HL-60 (cell line): ENCODE measurements at regions not wholly inside any gene's neighbourhood (a gene's known extent, or its start where the extent isn't known, plus 50 kb on each side); places are given as distances from the start of the nearest gene placed in this dataset.

Source experiments
- DNase-seq, 2 experiments: peaks; one replicate each; pipeline ENCODE4 v3.0.0-alpha.2; 2010 to 2020; ENCODE audit warnings: low read depth in 1 of 2, low spot score in 1 of 2
- H3K27ac ChIP-seq: fragments of 250-450 bp; sonication (Bioruptor Pico); replicated peaks from 2 replicates; pipeline ENCODE4 v1.5.1; 2020; ENCODE audit warnings: mild to moderate bottlenecking, moderate library complexity
- H3K27me3 ChIP-seq: fragments of 250-450 bp; sonication (Bioruptor Pico); 2 replicates; pipeline ENCODE4 v1.5.1; 2021; ENCODE audit warnings: mild to moderate bottlenecking, moderate library complexity; ENCODE audit not compliant: insufficient read depth, poor library complexity, severe bottlenecking
- H3K4me3 ChIP-seq: replicated peaks from 2 replicates; pipeline ENCODE4 v1.5.1; 2011; ENCODE audit warnings: mild to moderate bottlenecking, control low read depth, low read length; ENCODE audit not compliant: insufficient read depth
- CTCF ChIP-seq: IDR thresholded peaks from one replicate; pipeline ENCODE4 v1.5.1; 2011; ENCODE audit warnings: low read length, control low read depth, inconsistent platforms; ENCODE audit not compliant: insufficient read depth
- GABPA ChIP-seq: IDR thresholded peaks from 2 replicates; pipeline ENCODE4 v1.6.1; 2012; ENCODE audit warnings: low read depth
- POLR2AphosphoS5 ChIP-seq: IDR thresholded peaks from 2 replicates; pipeline ENCODE4 v1.6.1; 2012; ENCODE audit warnings: low read depth
- REST ChIP-seq: IDR thresholded peaks from 2 replicates; pipeline ENCODE4 v1.6.1; 2012; ENCODE audit warnings: low read depth; ENCODE audit not compliant: insufficient replicate concordance
- SPI1 ChIP-seq: IDR thresholded peaks from 2 replicates; pipeline ENCODE4 v1.6.1; 2012; ENCODE audit warnings: low read depth, mild to moderate bottlenecking, borderline replicate concordance

- Histone ChIP-seq H3K4me3 (no peak overlapping the region), H3K27ac (no peak overlapping the region)
- TF ChIP-seq CTCF (no peak), GABPA (no peak), REST (no peak), POLR2AphosphoS5 (no peak), SPI1 (no peak)
Measured at GRCh38 chr21:22795644-22796043, 1797.4 kb downstream of the NCAM2 start.

GRCh38 chr21:22796147-22796546 lies 1797.9 kb downstream of the NCAM2 start:
- DNase-seq = no peak
- no peak overlapping the region for H3K27ac ChIP-seq
- TF ChIP-seq REST (no peak), GABPA (no peak), CTCF (no peak), POLR2AphosphoS5 (no peak), SPI1 (no peak)
- H3K27me3 ChIP-seq = no peaks in the 10 kb centered on the region
- no peak overlapping the region for H3K4me3 ChIP-seq

More at GRCh38 chr21:22795644-22796043, 1797.4 kb downstream of the NCAM2 start:
- no peaks in the 10 kb centered on the region for H3K27me3 ChIP-seq
- DNase-seq = no peak

GRCh38 chr21:22804151-22804550 lies 1805.9 kb downstream of the NCAM2 start:
- no peak overlapping the region for H3K27ac ChIP-seq
- H3K4me3 ChIP-seq = no peak overlapping the region
- no peak for DNase-seq
- no peak for TF ChIP-seq SPI1
- no peaks in the 10 kb centered on the region for H3K27me3 ChIP-seq

GRCh38 chr21:22806278-22806677 lies 1808.1 kb downstream of the NCAM2 start:
- H3K27me3 ChIP-seq = no peaks in the 10 kb centered on the region
- no peak for TF ChIP-seq POLR2AphosphoS5
- TF ChIP-seq SPI1 = no peak
- TF ChIP-seq GABPA = no peak
- TF ChIP-seq CTCF = no peak
- TF ChIP-seq REST = no peak
- DNase-seq = no peak
- H3K4me3 ChIP-seq = no peak overlapping the region
- no peak overlapping the region for H3K27ac ChIP-seq
